ENCODE measurements at regions not wholly inside any gene's neighbourhood (a gene's known extent, or its start where the extent isn't known, plus 50 kb on each side); places are given as distances from the start of the nearest gene placed in this dataset.

DNA sequence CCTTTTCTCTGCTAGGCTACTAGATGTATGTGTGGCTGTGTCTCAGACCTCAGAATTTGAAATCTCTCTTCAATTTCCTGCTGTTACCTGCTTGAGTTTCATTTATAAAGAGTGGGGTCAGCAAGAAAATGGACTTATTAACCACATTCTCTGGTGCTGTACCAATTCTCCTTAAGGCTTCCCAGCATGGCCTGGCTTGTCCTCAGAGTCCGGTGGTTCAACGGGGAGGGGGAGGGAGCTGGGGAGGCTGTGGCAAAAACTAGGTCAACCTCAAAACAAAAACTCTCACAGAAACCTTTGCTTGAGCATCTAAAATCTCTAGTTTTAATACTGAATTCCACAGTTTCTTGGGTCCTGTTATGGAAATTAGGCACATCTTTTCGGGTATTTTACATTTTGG, 389.1 kb upstream of the COBL start (continued):
- TF ChIP-seq ZBTB8A (tag by site-specific recombination; IDR thresholded peaks at IDR 0.05) (no peak), ZNF560 (tag by site-specific recombination; IDR thresholded peaks at IDR 0.05; ENCODE audit: borderline replicate concordance) (no peak), ZNF580 (tag by site-specific recombination; IDR thresholded peaks at IDR 0.05) (no peak), ZNF214 (tag by site-specific recombination; IDR thresholded peaks at IDR 0.05; ENCODE audit: borderline replicate concordance) (no peak), YY2 (tag by site-specific recombination; IDR thresholded peaks at IDR 0.05) (no peak), ZNF76 (tag by site-specific recombination; IDR thresholded peaks at IDR 0.05; ENCODE audit: borderline replicate concordance, low read depth) (no peak), ZNF138 (tag by site-specific recombination; IDR thresholded peaks at IDR 0.05; ENCODE audit: borderline replicate concordance) (no peak), ZNF791 (tag by site-specific recombination; IDR thresholded peaks at IDR 0.05) (no peak), ZXDB (tag by site-specific recombination; IDR thresholded peaks at IDR 0.05) (no peak)

DNA sequence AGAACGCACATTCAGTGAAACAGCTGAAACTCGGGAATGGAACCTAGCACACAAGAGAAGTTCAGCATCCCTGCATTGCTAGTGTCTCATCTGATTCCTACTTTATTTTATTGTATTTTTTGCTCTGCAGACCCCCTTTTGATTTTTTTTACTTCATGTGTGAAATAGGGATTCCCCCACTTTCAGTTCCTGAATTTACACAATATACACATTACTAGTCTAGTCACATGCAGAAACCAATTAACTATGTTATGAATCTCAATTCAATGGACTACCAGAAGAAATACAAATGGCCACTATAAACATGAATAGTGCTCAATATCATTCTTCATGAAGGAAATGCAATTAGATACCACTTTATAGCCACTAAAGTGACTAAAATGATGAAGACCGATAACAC, 386.1 kb upstream of the COBL start:
- no peak overlapping the region for H3K4me3 ChIP-seq (ENCODE audit: low read depth, low read length)
- CTCF ChIA-PET: interaction anchor here (0.9 kb wide), 1 partner anchor 233 kb away, joined by 3 read pairs; no protein-coding TSS in a partner anchor
- H3K9me3 ChIP-seq (ENCODE audit: control insufficient read depth, insufficient read depth, low read depth, low read length): no peaks in the 10 kb centered on the region; the same call in none of the 2 replicates
- H3K27ac ChIP-seq (ENCODE audit: extremely low read depth, low read depth, low read length): no peak overlapping the region
- no peaks in the 10 kb centered on the region for H3K36me3 ChIP-seq (ENCODE audit: control insufficient read depth in 2 of 2, insufficient read depth in 1 of 2, low read length in 2 of 2)
- POLR2A ChIA-PET: no interaction called here
- TF ChIP-seq SCRT1 (tag by site-specific recombination; IDR thresholded peaks at IDR 0.05; ENCODE audit: borderline replicate concordance) (no peak), ZNF133 (tag by site-specific recombination; IDR thresholded peaks at IDR 0.05) (no peak), ZNF423 (tag by site-specific recombination; IDR thresholded peaks at IDR 0.05) (no peak), ZNF596 (tag by site-specific recombination; IDR thresholded peaks at IDR 0.05) (no peak), ZNF211 (tag by site-specific recombination; IDR thresholded peaks at IDR 0.05; ENCODE audit: low read depth) (no peak), ZNF670 (tag by site-specific recombination; IDR thresholded peaks at IDR 0.05; ENCODE audit: low read depth) (no peak), ZNF169 (tag by site-specific recombination; IDR thresholded peaks at IDR 0.05) (no peak), ZNF121 (tag by site-specific recombination; IDR thresholded peaks at IDR 0.05) (no peak), ZNF768 (tag by site-specific recombination; IDR thresholded peaks at IDR 0.05) (no peak), ZNF214 (tag by site-specific recombination; IDR thresholded peaks at IDR 0.05; ENCODE audit: borderline replicate concordance) (no peak), ZNF621 (tag by site-specific recombination; IDR thresholded peaks at IDR 0.05) (no peak), ZBTB1 (tag by site-specific recombination; IDR thresholded peaks at IDR 0.05) (no peak), ZNF548 (tag by site-specific recombination; IDR thresholded peaks at IDR 0.05) (no peak), ZNF2 (tag by site-specific recombination; IDR thresholded peaks at IDR 0.05) (no peak), GLIS2 (tag by site-specific recombination; IDR thresholded peaks at IDR 0.05) (no peak), ZNF311 (tag by site-specific recombination; IDR thresholded peaks at IDR 0.05; ENCODE audit: borderline replicate concordance) (no peak)
- TF ChIP-seq, protein P1, sequence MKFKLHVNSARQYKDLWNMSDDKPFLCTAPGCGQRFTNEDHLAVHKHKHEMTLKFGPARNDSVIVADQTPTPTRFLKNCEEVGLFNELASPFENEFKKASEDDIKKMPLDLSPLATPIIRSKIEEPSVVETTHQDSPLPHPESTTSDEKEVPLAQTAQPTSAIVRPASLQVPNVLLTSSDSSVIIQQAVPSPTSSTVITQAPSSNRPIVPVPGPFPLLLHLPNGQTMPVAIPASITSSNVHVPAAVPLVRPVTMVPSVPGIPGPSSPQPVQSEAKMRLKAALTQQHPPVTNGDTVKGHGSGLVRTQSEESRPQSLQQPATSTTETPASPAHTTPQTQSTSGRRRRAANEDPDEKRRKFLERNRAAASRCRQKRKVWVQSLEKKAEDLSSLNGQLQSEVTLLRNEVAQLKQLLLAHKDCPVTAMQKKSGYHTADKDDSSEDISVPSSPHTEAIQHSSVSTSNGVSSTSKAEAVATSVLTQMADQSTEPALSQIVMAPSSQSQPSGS (tag by site-specific recombination; IDR thresholded peaks at IDR 0.05; ENCODE audit: low read depth): no peak
- TF ChIP-seq, protein P2, sequence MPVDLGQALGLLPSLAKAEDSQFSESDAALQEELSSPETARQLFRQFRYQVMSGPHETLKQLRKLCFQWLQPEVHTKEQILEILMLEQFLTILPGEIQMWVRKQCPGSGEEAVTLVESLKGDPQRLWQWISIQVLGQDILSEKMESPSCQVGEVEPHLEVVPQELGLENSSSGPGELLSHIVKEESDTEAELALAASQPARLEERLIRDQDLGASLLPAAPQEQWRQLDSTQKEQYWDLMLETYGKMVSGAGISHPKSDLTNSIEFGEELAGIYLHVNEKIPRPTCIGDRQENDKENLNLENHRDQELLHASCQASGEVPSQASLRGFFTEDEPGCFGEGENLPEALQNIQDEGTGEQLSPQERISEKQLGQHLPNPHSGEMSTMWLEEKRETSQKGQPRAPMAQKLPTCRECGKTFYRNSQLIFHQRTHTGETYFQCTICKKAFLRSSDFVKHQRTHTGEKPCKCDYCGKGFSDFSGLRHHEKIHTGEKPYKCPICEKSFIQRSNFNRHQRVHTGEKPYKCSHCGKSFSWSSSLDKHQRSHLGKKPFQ (tag by site-specific recombination; IDR thresholded peaks at IDR 0.05): no peak
- peaks cover 7% of the 10 kb centered on the region; the same call in 1 of the 2 replicates for H3K4me1 ChIP-seq (ENCODE audit: control insufficient read depth, insufficient read depth, low read length)

All from HEK293 (cell line).